ENCODE measurements at regions not wholly inside any gene's neighbourhood (a gene's known extent, or its start where the extent isn't known, plus 50 kb on each side); places are given as distances from the start of the nearest gene placed in this dataset.

DNA sequence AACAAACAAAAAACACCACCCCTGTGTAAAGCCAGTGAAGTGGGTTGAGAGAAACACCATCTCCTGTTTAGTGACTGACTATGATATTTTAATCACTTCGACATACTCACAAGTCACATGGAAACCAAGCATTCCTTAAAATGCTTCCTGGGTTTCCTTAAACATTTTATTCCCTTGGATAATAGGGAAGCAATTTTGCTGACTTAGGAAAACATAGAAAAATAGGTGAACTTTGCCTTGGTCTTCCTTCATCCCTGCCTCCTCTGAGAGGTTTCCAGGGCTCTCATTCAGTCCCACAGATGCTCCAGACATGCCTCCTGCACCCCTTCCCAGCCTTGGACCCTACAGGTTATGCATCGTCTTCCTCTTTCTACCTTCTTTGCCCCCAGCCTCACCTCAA, 122.6 kb upstream of the SERPINE2 start:
- ATAC-seq: no peak
- H3K4me1 Mint-ChIP-seq: no peaks in the 10 kb centered on the region
- Histone ChIP-seq H3F3A (replicated peaks; ENCODE audit: low read depth) (no peaks in the 10 kb centered on the region), H2AFZ (no peak overlapping the region), H3K79me2 (replicated peaks; ENCODE audit: insufficient read depth) (no peaks in the 10 kb centered on the region), H3K4me1 (ENCODE audit: insufficient read depth) (no peaks in the 10 kb centered on the region), H3K36me3 (ENCODE audit: insufficient read depth) (no peaks in the 10 kb centered on the region), H3K4me2 (no peak overlapping the region), H3K27me3 (ENCODE audit: insufficient read depth) (no peaks in the 10 kb centered on the region), H3K4me3 (no peak overlapping the region), H4K20me1 (replicated peaks; ENCODE audit: insufficient read depth) (no peaks in the 10 kb centered on the region), H3K9me2 (ENCODE audit: insufficient read depth) (peaks cover 13% of the 10 kb centered on the region; the same call in 1 of the 2 replicates), H3K27ac (ENCODE audit: low read depth) (no peak overlapping the region)
- H3K27ac Mint-ChIP-seq: no peak overlapping the region
- H3K36me3 Mint-ChIP-seq (ENCODE audit: low read depth): no peaks in the 10 kb centered on the region
- no peak overlapping the region for H3K4me3 Mint-ChIP-seq
- no peaks in the 10 kb centered on the region; the same call in 2 of the 3 replicates for H3K9me3 Mint-ChIP-seq
- no peak for DNase-seq (ENCODE audit: low spot score)
- TF ChIP-seq EZH2 (IDR thresholded peaks at IDR 0.05; ENCODE audit: low read depth, unreplicated experiment) (no peak), STAT1 (IDR thresholded peaks at IDR 0.05; ENCODE audit: unreplicated experiment) (no peak), POLR2AphosphoS5 (IDR thresholded peaks at IDR 0.05; ENCODE audit: low read depth) (no peak), ETS1 (IDR thresholded peaks at IDR 0.05) (no peak)
- no peaks in the 10 kb centered on the region for H3K27me3 Mint-ChIP-seq (ENCODE audit: insufficient read depth, low read depth, poor library complexity)

GRCh38 chr2:224160917-224161316, 121.8 kb upstream of the SERPINE2 start:
- H3K27me3 Mint-ChIP-seq (ENCODE audit: insufficient read depth, low read depth, poor library complexity): no peaks in the 10 kb centered on the region

More at GRCh38 chr2:224160917-224161316, 121.8 kb upstream of the SERPINE2 start:
- Histone ChIP-seq H3K27me3 (ENCODE audit: insufficient read depth) (no peaks in the 10 kb centered on the region), H2AFZ (no peak overlapping the region), H3K4me1 (ENCODE audit: insufficient read depth) (no peaks in the 10 kb centered on the region), H3F3A (replicated peaks; ENCODE audit: low read depth) (no peaks in the 10 kb centered on the region), H3K27ac (ENCODE audit: low read depth) (no peak overlapping the region), H3K79me2 (replicated peaks; ENCODE audit: insufficient read depth) (no peaks in the 10 kb centered on the region), H3K4me3 (no peak overlapping the region), H3K9me2 (ENCODE audit: insufficient read depth) (peaks cover 13% of the 10 kb centered on the region; the same call in 1 of the 2 replicates), H3K36me3 (ENCODE audit: insufficient read depth) (no peaks in the 10 kb centered on the region), H3K4me2 (no peak overlapping the region), H4K20me1 (replicated peaks; ENCODE audit: insufficient read depth) (no peaks in the 10 kb centered on the region)
- Mint-ChIP-seq H3K4me1 (no peaks in the 10 kb centered on the region), H3K9me3 (no peaks in the 10 kb centered on the region; the same call in 2 of the 3 replicates), H3K4me3 (no peak overlapping the region), H3K27ac (no peak overlapping the region), H3K36me3 (ENCODE audit: low read depth) (no peaks in the 10 kb centered on the region)
- TF ChIP-seq CREB1 (CRISPR knock-in tag; IDR thresholded peaks at IDR 0.05; ENCODE audit: low read depth) (no peak), JUNB (IDR thresholded peaks at IDR 0.05; ENCODE audit: unreplicated experiment) (no peak), STAT1 (IDR thresholded peaks at IDR 0.05; ENCODE audit: unreplicated experiment) (no peak), POLR2AphosphoS5 (IDR thresholded peaks at IDR 0.05; ENCODE audit: low read depth) (no peak)
- TF ChIP-seq, protein P1, sequence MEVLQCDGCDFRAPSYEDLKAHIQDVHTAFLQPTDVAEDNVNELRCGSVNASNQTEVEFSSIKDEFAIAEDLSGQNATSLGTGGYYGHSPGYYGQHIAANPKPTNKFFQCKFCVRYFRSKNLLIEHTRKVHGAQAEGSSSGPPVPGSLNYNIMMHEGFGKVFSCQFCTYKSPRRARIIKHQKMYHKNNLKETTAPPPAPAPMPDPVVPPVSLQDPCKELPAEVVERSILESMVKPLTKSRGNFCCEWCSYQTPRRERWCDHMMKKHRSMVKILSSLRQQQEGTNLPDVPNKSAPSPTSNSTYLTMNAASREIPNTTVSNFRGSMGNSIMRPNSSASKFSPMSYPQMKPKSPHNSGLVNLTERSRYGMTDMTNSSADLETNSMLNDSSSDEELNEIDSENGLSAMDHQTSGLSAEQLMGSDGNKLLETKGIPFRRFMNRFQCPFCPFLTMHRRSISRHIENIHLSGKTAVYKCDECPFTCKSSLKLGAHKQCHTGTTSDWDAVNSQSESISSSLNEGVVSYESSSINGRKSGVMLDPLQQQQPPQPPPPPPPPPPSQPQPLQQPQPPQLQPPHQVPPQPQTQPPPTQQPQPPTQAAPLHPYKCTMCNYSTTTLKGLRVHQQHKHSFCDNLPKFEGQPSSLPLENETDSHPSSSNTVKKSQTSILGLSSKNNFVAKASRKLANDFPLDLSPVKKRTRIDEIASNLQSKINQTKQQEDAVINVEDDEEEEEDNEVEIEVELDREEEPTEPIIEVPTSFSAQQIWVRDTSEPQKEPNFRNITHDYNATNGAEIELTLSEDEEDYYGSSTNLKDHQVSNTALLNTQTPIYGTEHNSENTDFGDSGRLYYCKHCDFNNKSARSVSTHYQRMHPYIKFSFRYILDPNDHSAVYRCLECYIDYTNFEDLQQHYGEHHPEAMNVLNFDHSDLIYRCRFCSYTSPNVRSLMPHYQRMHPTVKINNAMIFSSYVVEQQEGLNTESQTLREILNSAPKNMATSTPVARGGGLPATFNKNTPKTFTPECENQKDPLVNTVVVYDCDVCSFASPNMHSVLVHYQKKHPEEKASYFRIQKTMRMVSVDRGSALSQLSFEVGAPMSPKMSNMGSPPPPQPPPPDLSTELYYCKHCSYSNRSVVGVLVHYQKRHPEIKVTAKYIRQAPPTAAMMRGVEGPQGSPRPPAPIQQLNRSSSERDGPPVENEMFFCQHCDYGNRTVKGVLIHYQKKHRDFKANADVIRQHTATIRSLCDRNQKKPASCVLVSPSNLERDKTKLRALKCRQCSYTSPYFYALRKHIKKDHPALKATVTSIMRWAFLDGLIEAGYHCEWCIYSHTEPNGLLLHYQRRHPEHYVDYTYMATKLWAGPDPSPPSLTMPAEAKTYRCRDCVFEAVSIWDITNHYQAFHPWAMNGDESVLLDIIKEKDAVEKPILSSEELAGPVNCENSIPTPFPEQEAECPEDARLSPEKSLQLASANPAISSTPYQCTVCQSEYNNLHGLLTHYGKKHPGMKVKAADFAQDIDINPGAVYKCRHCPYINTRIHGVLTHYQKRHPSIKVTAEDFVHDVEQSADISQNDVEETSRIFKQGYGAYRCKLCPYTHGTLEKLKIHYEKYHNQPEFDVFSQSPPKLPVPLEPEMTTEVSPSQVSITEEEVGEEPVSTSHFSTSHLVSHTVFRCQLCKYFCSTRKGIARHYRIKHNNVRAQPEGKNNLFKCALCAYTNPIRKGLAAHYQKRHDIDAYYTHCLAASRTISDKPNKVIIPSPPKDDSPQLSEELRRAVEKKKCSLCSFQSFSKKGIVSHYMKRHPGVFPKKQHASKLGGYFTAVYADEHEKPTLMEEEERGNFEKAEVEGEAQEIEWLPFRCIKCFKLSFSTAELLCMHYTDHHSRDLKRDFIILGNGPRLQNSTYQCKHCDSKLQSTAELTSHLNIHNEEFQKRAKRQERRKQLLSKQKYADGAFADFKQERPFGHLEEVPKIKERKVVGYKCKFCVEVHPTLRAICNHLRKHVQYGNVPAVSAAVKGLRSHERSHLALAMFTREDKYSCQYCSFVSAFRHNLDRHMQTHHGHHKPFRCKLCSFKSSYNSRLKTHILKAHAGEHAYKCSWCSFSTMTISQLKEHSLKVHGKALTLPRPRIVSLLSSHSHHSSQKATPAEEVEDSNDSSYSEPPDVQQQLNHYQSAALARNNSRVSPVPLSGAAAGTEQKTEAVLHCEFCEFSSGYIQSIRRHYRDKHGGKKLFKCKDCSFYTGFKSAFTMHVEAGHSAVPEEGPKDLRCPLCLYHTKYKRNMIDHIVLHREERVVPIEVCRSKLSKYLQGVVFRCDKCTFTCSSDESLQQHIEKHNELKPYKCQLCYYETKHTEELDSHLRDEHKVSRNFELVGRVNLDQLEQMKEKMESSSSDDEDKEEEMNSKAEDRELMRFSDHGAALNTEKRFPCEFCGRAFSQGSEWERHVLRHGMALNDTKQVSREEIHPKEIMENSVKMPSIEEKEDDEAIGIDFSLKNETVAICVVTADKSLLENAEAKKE (CRISPR knock-in tag; IDR thresholded peaks at IDR 0.05): no peak
- DNase-seq (ENCODE audit: low spot score) (no peak), ATAC-seq (no peak)
